Stimulated activated memory B cell treated with anti-CD40 and anti-IgM and Interleukin-4, amounts not matched to agents 10 μg/mL and 1 μg/mL and 100 μg/mL, for 72 hours (primary cell): ENCODE measurements at regions not wholly inside any gene's neighbourhood (a gene's known extent, or its start where the extent isn't known, plus 50 kb on each side); places are given as distances from the start of the nearest gene placed in this dataset.

Experiments used
- ATAC-seq: fragments of 150-1000 bp; cut with Tn5 transposase; 2 replicates; pipeline ENCODE4 v1.10.0; 2021
- H3K27ac Mint-ChIP-seq: one replicate; pipeline ENCODE4 v1.8.0; 2022; ENCODE audit warnings: mild to moderate bottlenecking, mixed read lengths
- H3K27me3 Mint-ChIP-seq: one replicate; pipeline ENCODE4 v1.8.0; 2022; ENCODE audit warnings: mixed read lengths
- H3K36me3 Mint-ChIP-seq: one replicate; pipeline ENCODE4 v1.8.0; 2022; ENCODE audit warnings: mixed read lengths
- H3K4me1 Mint-ChIP-seq: one replicate; pipeline ENCODE4 v1.8.0; 2022; ENCODE audit warnings: mixed read lengths
- H3K4me3 Mint-ChIP-seq: one replicate; pipeline ENCODE4 v1.8.0; 2022; ENCODE audit warnings: mild to moderate bottlenecking, moderate library complexity, mixed read lengths
- H3K9me3 Mint-ChIP-seq: one replicate; pipeline ENCODE4 v1.8.0; 2022; ENCODE audit warnings: mixed read lengths

- Mint-ChIP-seq H3K9me3 (peaks cover 3% of the 10 kb centered on the region), H3K27ac (no peak overlapping the region), H3K27me3 (no peaks in the 10 kb centered on the region), H3K4me3 (no peak overlapping the region), H3K4me1 (no peaks in the 10 kb centered on the region), H3K36me3 (no peaks in the 10 kb centered on the region)
- ATAC-seq: no peak
Observed at GRCh38 chr4:181739031-181739430, 504.2 kb upstream of the TENM3 start.

GRCh38 chr4:181741513-181741912 is 501.7 kb upstream of the TENM3 start:
- Mint-ChIP-seq H3K27ac (no peak overlapping the region), H3K4me3 (no peak overlapping the region), H3K9me3 (peaks cover 3% of the 10 kb centered on the region), H3K27me3 (no peaks in the 10 kb centered on the region), H3K4me1 (no peaks in the 10 kb centered on the region), H3K36me3 (no peaks in the 10 kb centered on the region)
- ATAC-seq: no peak

DNA sequence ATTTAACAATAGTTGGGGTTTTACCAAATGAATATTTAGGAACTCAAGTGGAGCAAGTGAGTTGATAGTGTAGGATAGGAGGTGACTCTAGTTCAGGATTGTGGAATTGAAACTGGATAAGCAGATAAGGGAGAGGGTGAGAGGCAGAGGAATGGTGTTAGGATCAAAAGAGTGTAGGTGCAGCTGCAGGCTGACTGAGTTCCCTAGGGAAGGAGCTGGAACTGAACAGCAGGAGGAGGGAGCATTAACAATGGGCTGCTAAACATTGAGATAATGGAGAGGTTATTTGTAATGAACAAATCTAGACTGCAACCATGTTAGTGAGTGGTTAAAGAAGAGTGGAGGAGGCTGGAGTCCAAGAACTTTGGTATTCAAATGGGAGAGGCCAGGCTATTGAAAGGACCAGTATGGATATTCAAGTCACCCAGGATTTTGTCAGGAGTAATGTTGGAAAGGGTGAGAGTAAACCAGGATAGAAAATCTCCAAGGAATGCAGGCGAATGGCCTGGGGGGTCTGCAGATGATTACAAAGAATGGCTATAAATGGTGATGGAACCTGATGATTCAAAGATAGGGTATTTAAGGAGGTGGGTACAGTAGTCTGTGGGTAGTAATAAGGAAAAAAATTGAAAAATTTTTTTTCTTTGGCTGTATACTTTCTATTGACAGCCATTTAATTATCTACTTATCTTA is 497.1 kb upstream of the TENM3 start:
- Mint-ChIP-seq H3K4me1 (no peaks in the 10 kb centered on the region), H3K27me3 (no peaks in the 10 kb centered on the region), H3K36me3 (no peaks in the 10 kb centered on the region), H3K4me3 (no peak overlapping the region), H3K27ac (no peak overlapping the region), H3K9me3 (peaks cover 3% of the 10 kb centered on the region)
- ATAC-seq: no peak

GRCh38 chr4:181748581-181748980 is 494.6 kb upstream of the TENM3 start:
- Mint-ChIP-seq H3K27me3 (no peaks in the 10 kb centered on the region), H3K4me3 (no peak overlapping the region), H3K36me3 (no peaks in the 10 kb centered on the region), H3K4me1 (no peaks in the 10 kb centered on the region), H3K9me3 (no peaks in the 10 kb centered on the region), H3K27ac (no peak overlapping the region)
- ATAC-seq: no peak

DNA sequence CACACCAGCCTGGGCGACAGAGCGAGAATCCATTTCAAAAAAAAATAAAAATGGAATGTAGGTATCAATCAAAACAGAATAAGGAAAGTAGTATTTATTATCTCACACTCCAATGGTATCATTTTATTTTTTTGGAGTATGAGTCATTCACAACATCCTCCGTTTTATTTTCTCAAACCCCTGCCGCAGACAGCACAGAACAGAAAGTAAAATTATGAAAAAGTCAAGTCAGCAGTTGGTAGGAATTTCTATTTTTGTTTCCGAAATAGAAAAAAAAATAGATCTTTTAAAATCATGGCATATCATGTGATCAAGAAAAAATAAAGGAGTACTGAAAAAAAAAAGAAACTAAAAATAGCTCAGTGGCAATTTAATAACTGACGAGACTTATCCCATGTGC is 490.7 kb upstream of the TENM3 start:
- Mint-ChIP-seq H3K4me1 (no peaks in the 10 kb centered on the region), H3K9me3 (no peaks in the 10 kb centered on the region), H3K36me3 (no peaks in the 10 kb centered on the region), H3K27ac (no peak overlapping the region), H3K4me3 (no peak overlapping the region), H3K27me3 (no peaks in the 10 kb centered on the region)
- ATAC-seq: no peak

DNA sequence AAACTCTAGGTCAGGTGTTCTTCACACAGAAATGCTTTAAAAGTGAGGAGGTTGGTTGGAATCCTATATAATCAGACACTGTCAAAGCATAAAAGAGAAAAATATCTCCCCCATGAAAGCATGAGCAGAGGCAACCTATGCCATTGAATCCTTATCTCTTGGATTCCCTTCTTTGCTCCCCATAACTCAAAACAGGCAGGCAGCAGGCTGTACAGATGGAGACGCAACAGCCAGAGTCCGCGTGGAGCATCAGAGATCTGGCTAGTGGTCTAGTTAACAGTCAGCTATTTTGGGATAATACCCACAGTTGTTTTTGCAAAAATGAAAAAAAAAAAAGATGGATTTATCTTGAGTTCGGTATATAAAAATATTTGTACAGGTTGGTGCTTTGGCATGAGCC is 490.0 kb upstream of the TENM3 start:
- Mint-ChIP-seq H3K4me3 (no peak overlapping the region), H3K36me3 (no peaks in the 10 kb centered on the region), H3K27me3 (no peaks in the 10 kb centered on the region), H3K27ac (no peak overlapping the region), H3K9me3 (no peaks in the 10 kb centered on the region), H3K4me1 (no peaks in the 10 kb centered on the region)
- no peak for ATAC-seq

DNA sequence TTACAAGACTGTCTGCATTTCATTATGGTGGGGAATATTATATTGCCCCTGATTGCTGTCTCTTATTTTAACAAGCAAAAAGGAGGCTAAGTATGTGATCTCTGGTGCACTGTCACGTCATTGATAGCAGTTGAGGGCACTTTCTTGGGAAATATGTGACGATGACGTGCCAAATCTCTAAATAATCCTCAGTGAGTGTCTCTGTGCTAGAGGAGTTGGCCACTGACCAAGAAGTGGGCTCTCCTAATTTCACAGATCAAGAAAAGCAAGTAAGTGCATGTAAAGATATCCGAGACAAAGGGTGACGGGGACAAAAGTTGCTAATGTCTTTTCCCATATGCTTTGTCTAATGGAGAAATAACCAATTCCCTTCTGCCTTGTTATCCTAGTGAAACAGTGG is 487.4 kb upstream of the TENM3 start:
- ATAC-seq: no peak

DNA sequence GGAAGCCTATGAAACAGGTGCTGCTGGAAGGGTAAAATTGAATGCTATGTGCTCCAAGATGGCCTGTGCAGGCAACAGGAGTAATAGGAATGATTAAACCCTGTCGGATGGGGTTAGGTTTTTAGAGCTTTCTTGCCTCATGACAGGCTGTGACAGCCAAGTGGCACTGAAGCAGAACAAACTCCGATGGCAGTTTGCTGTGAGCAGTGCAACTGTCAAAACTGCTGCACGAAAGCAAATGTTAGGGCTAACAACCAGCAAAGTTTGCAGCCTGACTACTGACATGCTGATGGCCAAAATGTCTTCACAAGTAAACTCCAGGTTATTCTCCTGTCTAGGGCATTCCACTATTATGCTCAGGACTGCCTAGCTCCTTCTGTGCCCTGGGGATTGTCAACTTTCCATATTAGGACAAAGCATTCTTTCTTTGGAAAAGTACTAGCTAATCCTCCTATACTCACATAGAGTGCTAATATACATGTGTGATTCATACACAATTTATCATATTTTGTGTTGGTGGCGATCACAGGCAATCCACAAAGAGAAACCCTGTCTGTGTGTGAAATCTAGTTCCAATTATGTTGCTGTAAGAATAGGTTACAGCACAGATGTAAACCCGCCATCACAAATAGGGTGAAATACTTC is 486.6 kb upstream of the TENM3 start:
- ATAC-seq: no peak
- Mint-ChIP-seq H3K4me1 (no peaks in the 10 kb centered on the region), H3K4me3 (no peak overlapping the region), H3K27ac (no peak overlapping the region), H3K27me3 (no peaks in the 10 kb centered on the region), H3K9me3 (peaks cover 5% of the 10 kb centered on the region), H3K36me3 (no peaks in the 10 kb centered on the region)

More for the DNA sequence above, 487.4 kb upstream of the TENM3 start:
- no peaks in the 10 kb centered on the region for H3K27me3 Mint-ChIP-seq
- no peak overlapping the region for H3K4me3 Mint-ChIP-seq
- H3K27ac Mint-ChIP-seq: no peak overlapping the region
- H3K4me1 Mint-ChIP-seq: no peaks in the 10 kb centered on the region
- H3K9me3 Mint-ChIP-seq: peaks cover 3% of the 10 kb centered on the region
- no peaks in the 10 kb centered on the region for H3K36me3 Mint-ChIP-seq

DNA sequence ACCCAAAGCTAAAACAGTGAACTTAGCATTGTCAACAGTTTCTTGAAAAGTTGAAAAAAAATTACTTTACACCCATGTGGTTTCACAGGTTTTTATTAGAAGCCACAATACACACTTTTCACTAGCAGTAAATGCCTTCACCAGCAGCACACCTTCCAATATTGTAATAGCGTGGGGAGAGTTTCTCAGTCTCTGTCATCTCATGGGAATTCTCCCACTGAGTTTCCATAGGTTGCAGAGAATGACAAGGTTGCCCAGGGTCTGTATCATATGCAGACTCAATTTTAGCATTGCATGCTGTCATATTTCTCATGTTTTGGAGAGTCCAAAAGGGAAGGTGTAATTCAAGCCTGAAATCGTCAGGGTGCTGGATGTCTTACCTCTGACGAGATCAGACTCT is 486.1 kb upstream of the TENM3 start:
- Mint-ChIP-seq H3K36me3 (no peaks in the 10 kb centered on the region), H3K4me1 (no peaks in the 10 kb centered on the region), H3K27me3 (no peaks in the 10 kb centered on the region), H3K27ac (no peak overlapping the region), H3K4me3 (no peak overlapping the region), H3K9me3 (peaks cover 5% of the 10 kb centered on the region)
- ATAC-seq: no peak

GRCh38 chr4:181757910-181758660 is 485.1 kb upstream of the TENM3 start:
- no peak overlapping the region for H3K27ac Mint-ChIP-seq
- H3K36me3 Mint-ChIP-seq: no peaks in the 10 kb centered on the region
- no peak for ATAC-seq
- H3K4me3 Mint-ChIP-seq: no peak overlapping the region
- no peaks in the 10 kb centered on the region for H3K27me3 Mint-ChIP-seq
- H3K9me3 Mint-ChIP-seq: peaks cover 5% of the 10 kb centered on the region
- no peaks in the 10 kb centered on the region for H3K4me1 Mint-ChIP-seq

- H3K27me3 Mint-ChIP-seq: no peaks in the 10 kb centered on the region
- H3K27ac Mint-ChIP-seq: no peak overlapping the region
- H3K4me1 Mint-ChIP-seq: no peaks in the 10 kb centered on the region
- ATAC-seq: no peak
- H3K9me3 Mint-ChIP-seq: peaks cover 5% of the 10 kb centered on the region
- H3K36me3 Mint-ChIP-seq: no peaks in the 10 kb centered on the region
- no peak overlapping the region for H3K4me3 Mint-ChIP-seq
Observed at GRCh38 chr4:181760560-181760959, 482.6 kb upstream of the TENM3 start.

- Mint-ChIP-seq H3K27me3 (no peaks in the 10 kb centered on the region), H3K4me1 (no peaks in the 10 kb centered on the region), H3K27ac (no peak overlapping the region), H3K36me3 (no peaks in the 10 kb centered on the region), H3K4me3 (no peak overlapping the region), H3K9me3 (peaks cover 5% of the 10 kb centered on the region)
- ATAC-seq: no peak
Observed at GRCh38 chr4:181761156-181761555, 482.0 kb upstream of the TENM3 start.

GRCh38 chr4:181766061-181766548 is 477.1 kb upstream of the TENM3 start:
- H3K4me1 Mint-ChIP-seq: no peaks in the 10 kb centered on the region
- no peak for ATAC-seq
- no peak overlapping the region for H3K4me3 Mint-ChIP-seq
- H3K27ac Mint-ChIP-seq: no peak overlapping the region
- peaks cover 2% of the 10 kb centered on the region for H3K9me3 Mint-ChIP-seq
- H3K27me3 Mint-ChIP-seq: no peaks in the 10 kb centered on the region
- no peaks in the 10 kb centered on the region for H3K36me3 Mint-ChIP-seq

GRCh38 chr4:181770971-181771370 is 472.2 kb upstream of the TENM3 start:
- no peaks in the 10 kb centered on the region for H3K36me3 Mint-ChIP-seq
- no peaks in the 10 kb centered on the region for H3K27me3 Mint-ChIP-seq
- H3K9me3 Mint-ChIP-seq: peaks cover 4% of the 10 kb centered on the region
- ATAC-seq: peak; percentile 20
- H3K4me3 Mint-ChIP-seq: no peak overlapping the region
- H3K27ac Mint-ChIP-seq: no peak overlapping the region
- no peaks in the 10 kb centered on the region for H3K4me1 Mint-ChIP-seq

GRCh38 chr4:181775298-181775697 is 467.9 kb upstream of the TENM3 start:
- Mint-ChIP-seq H3K4me1 (no peaks in the 10 kb centered on the region), H3K36me3 (no peaks in the 10 kb centered on the region), H3K4me3 (no peak overlapping the region), H3K9me3 (peaks cover 6% of the 10 kb centered on the region), H3K27ac (no peak overlapping the region), H3K27me3 (no peaks in the 10 kb centered on the region)
- no peak for ATAC-seq
